Stimulated activated naive CD8-positive, alpha-beta T cell treated with anti-CD3 and anti-CD28 coated beads, Interleukin-15, Interleukin-2, amounts not matched to agents 100 U/mL and 50 U/mL, for 24 hours (primary cell): ENCODE measurements at regions not wholly inside any gene's neighbourhood (a gene's known extent, or its start where the extent isn't known, plus 50 kb on each side); places are given as distances from the start of the nearest gene placed in this dataset.
"Not testable (repeated sequence)": the region's sequence is repeated elsewhere in the genome, so short reads cannot be mapped to it uniquely, and the experiment has no call there.

ENCODE experiments used
- ATAC-seq: fragments of 150-1000 bp; cut with Tn5 transposase; one replicate; pipeline ENCODE4 v1.10.0; 2021
- DNase-seq: peaks from one replicate; pipeline ENCODE4 v3.0.0; 2021

- DNase-seq, ATAC-seq: not testable (repeated sequence)
Observed at GRCh38 chr10:90119631-90120280, 418.4 kb downstream of the KIF20B start.

DNA sequence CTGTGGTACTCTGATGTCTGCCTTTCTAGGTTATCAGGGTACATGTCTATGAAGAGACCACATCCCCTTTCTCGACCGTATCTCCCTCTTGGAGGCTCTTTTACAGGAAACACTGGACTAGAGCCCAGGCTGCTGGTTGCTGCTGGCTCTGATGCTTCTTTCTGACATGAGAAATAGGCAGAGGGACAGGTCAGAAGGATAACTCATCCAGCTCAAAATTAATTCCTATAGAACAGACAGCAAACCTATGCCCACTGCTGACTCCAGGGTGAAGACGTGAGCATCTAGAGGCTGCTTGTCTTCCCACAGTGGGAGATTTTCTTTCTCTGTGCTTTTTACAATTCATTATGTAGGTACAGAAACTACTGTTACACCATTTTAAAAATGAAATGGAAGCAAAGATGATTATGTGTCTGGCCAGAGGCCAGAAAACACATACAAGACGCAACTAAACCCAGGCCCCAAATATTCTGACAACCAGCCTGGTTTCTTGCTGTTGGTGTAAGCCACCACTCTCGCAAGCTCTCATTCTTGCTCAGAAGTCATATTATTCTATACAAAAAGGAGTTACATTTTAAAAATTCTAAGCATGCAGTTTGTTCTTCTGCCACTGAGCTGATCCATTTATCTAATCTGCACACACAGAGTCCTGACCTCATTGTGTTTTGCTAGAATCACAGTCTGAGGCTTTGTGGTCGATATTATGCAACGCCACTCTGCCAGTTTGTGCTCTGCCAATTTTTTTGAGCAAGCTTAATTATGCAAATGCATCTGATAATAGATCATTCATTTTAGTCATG is 424.3 kb downstream of the KIF20B start:
- ATAC-seq (no peak), DNase-seq (no peak)

DNA sequence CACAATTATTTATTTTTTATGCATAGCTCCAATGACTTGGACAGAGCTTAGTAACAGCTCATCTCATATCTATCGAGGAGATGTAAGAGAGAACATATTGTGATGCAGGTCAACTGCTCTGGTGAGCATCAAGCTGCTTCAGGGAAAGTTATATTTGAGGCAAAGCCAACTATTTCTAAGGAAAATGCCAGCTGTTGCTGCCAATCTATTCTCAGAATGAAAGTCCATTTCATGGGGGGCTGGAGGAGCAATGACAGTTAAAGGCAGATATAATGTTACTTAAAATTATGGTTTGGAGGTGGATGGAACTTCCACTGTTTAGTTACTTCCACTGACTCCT is 424.8 kb downstream of the KIF20B start:
- DNase-seq, result no peak

DNA sequence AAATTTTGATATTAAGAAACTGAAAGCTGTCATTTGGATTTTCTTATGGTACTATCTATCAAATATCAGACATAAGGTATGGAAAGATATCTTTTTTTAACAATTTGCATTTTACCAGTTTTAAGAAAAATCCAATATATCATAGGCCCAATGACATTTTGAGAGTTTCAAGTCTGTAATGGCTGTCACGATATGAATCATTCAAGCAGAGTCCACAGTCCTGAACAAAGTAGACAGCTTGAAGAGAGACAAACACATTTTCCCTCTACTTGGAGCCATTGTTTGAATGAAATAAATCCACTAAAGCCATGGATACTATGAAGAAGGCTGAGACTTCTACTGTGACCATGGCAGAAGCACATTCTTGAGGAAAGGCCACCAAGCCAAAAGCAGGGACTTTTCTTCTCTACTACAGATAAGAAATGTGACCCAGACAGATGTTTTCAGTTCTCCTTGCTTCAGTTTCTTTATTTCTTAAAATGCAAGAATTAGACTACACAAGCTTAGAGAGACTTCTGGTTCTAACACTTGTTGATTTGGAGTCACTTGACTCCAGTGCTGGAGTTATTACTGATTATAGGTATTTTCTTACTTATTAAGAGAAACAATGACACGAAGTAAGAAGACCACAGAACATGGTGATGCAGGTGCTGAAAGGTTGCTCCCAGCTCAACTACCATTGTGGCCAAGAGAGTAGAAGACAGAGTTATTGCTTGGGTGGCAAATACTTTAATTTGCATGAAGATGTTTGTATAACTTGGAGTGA is 429.1 kb downstream of the KIF20B start:
- no peak for ATAC-seq
- DNase-seq, result no peak

More for the DNA sequence above, 424.8 kb downstream of the KIF20B start:
- no peak for ATAC-seq

DNA sequence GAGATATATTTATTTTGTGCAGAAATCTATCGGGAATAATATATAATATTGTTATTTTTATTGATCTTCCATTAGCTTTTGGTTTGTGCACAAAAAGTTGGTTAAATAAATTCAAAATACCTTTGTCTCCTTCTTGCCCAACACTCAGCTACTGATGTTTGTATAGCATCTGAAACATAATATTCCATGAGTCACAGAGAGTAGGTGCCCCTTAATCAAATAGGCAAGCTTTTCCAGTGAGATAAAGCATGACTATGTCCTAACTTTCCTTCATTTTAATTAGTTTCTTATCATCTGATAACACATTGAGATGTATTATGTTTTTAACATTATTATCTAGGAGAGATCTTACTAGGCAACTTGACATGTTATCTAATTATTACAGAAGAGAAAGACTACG is 432.2 kb downstream of the KIF20B start:
- DNase-seq, result no peak
- ATAC-seq, result no peak

DNA sequence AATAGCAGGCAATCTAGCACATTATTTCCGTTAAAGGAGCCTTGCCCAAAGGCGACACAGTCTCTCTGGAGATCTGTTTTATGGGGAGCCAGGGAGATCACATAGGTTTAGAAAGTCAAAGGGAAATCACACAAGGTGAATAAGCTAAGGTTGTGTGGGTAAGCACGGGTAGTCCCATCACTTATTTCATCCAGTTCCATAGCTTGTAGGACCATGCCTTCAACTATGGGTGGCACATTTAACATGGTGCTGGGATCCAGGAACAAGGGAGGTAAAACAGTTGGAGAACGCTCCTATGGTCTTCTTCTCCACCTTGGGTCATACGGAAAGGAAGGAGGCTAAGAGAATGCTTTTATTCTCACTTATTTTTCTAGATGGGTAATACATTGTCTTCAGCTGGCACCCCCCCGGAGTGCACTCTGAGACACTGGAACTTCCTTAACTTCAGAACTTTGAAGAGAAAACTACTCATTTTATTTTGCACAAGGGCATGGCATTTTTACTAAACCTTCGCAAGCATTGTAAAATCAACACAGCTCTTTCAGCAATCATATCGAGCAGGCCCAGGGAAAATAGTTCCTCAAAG is 435.4 kb downstream of the KIF20B start:
- ATAC-seq, result no peak
- DNase-seq, result peak; percentile 19

- peak; percentile 4 for DNase-seq
Observed at GRCh38 chr10:90138844-90139243, 437.5 kb downstream of the KIF20B start.

GRCh38 chr10:90141791-90142190 is 440.4 kb downstream of the KIF20B start:
- DNase-seq (no peak), ATAC-seq (no peak)

More at GRCh38 chr10:90138844-90139243, 437.5 kb downstream of the KIF20B start:
- no peak for ATAC-seq

- ATAC-seq, result no peak
- DNase-seq, result no peak
Observed at GRCh38 chr10:90143937-90144336, 442.5 kb downstream of the KIF20B start.

- no peak for ATAC-seq
- DNase-seq, result no peak
Observed at GRCh38 chr10:90148116-90148855, 446.9 kb downstream of the KIF20B start.

- no peak for DNase-seq
- no peak for ATAC-seq
Observed at GRCh38 chr10:90149563-90149962, 448.2 kb downstream of the KIF20B start.

DNA sequence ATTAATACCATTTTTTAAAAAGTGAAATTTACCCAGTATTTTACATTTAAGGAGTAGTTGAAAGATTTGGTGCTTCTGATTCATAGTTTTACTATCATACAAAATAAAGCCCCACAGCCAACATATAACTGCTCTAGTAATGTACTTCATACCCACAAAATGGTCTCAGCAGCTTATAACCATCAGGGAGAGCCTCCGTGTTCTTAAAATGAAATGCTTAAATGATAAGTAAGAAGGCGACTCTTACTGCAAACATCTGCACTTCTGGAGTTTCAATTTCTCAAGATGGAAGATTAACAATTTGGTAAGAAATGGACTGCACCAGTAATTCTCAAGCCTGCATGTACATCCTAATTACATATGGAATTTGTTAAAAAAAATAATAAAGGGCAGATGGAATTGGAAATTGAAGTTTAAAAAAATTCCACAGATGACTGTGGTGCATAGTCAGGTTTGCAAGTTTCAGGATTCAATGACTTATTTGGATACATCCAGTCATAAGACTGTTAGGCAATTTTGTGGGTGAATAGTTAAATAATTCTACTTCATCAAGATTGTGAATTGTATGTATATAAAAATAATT is 461.0 kb downstream of the KIF20B start:
- ATAC-seq (no peak), DNase-seq (no peak)

- DNase-seq (no peak), ATAC-seq (no peak)
Observed at GRCh38 chr10:90167174-90168064, 466.0 kb downstream of the KIF20B start.

DNA sequence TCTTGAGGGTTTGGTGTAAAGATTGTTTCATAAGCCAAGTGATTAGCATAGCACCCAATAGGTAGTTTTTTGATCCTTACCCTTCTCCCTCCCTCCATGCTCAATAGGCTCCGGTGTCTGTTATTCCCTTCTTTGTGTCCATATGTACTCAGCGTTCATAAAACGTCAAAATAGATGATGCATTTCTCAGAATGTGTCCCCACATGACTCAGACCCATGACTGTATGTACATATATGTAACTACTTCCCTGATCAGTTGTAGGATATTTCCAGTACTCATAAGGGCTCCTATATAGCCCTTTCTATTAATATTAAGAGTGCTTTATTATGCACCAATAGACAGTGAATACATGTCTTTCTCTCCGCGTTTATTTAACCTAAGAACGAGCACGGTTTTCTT is 466.9 kb downstream of the KIF20B start:
- DNase-seq (no peak), ATAC-seq (no peak)

- DNase-seq, result no peak
- ATAC-seq, result no peak
Observed at GRCh38 chr10:90171014-90171722, 469.8 kb downstream of the KIF20B start.

DNA sequence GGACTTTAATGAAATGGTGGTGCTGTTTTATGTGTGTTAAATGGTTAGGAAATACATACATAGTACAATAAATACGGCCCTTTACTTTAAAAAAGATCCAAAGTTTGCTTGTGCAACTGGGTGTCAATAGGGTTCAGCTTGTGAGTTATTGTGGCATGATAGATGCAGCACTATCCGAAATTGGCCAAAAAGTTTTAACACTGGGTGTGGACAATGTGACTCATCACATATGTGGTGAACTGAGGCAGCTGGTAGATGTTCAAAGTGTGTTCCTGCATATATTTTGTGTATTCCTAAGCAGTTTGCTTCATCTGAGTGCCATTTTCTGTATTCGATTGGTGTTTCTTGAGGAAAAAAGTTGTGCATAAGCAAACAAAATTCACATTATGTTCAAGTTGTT is 473.1 kb downstream of the KIF20B start:
- ATAC-seq (no peak), DNase-seq (no peak)

DNA sequence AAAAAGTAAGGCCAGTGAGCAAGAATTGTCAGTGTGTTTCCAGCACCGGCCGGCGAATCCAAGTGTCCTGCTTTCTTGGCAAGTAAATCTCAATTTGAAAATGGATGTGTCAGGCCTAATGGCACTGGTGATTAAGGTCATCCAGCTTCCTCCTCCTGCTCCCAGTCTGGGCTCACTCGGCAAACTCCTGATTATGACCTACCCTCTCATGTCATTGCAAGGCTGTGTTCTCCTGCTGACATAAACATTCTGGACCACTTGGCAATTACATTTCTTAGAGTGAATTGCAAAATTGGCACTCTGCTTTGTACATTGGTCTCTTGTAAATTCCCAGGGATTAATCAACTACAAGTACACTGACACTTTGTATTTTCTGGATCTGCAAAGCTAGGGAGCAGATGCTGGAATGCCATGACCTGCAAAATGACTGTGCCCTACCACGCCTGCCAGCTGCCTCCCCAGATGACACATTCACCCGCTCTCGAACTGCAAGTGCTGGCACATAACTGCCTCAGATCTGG is 473.8 kb downstream of the KIF20B start:
- ATAC-seq (no peak), DNase-seq (no peak)

DNA sequence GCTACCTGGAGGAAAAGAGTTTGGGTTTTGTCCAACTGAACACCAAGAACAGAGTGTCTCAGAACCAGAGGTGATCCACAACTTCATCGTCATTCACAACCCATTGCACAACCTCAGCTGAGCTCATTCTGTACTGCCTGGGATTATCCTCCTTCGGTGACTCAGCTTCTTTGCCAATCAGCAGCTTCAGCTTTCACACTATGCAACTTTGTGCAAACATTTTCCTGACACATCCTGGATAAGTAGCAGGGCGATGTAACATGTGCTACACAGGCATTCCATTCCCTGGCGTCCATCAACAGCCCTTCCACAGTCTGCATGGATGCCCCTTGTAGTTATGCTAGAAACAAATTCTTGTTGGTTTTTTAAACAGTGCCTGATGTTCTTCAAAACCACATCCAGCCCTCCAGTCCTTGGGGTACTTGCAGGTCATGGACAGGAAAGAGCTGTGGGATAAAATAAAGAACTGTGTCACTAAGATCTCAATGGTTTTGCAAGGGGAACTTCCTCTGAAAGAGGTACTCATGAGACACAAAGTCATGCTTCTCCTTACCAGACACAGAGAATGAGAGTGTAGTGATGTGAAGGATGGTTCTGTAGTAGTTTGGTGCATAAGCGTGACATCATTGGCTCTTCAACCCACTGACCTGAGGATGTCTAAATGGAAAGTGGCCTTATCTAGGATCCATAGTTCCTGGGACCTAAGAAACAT is 478.5 kb downstream of the KIF20B start:
- DNase-seq, result no peak

More for the DNA sequence above, 478.5 kb downstream of the KIF20B start:
- no peak for ATAC-seq
